GM19351 (cell line): ENCODE measurements at regions not wholly inside any gene's neighbourhood (a gene's known extent, or its start where the extent isn't known, plus 50 kb on each side); places are given as distances from the start of the nearest gene placed in this dataset.
"Not testable (repeated sequence)": the region's sequence is repeated elsewhere in the genome, so short reads cannot be mapped to it uniquely, and the experiment has no call there.

Experiments
- ATAC-seq: cut with Tn5 transposase; IDR thresholded peaks from one replicate; pipeline ENCODE4 v1.9.1; 2021; ENCODE audit warnings: mild to moderate bottlenecking, moderate library complexity; ENCODE audit not compliant: unreplicated experiment

GRCh38 chr2:153622285-153622684, 143.7 kb upstream of the RPRM start:
- no peak for ATAC-seq

DNA sequence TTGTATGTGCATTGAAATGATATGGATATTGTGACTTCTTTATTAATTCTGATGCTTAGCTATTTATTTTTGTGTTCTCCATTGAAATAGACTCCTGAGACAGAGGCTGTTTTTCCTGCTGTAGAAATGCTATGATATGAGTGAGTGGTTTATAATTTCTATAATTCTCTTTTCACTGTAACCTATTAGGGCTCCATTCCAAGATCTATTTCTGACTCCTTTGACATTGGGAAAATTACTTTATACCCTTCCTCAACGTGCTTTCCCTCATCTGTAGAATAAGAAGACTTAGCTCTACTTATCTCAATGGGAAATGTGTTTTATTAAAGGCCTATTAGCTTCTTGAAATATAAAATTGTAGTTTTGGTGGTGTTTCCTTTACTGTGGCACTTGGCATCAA, 144.5 kb upstream of the RPRM start:
- ATAC-seq = no peak

DNA sequence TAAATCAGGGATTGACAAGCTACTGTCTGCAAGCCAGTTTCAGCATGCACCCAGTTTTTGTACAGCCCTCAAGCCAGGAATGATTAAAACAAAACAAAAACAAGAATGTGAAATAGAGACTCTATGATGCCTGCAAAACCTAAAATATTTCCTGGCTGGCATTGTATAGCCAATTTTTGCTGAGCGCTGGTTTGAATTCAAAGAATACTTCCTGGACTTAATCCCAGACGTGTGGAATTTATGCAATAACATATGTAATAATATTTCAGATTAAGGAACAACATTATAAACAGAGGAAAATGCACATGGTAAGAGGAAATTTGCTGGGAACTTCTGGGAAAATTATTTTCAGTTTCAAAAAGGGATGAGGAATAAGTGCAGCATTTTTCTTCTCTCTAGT, 148.1 kb upstream of the RPRM start:
- no peak for ATAC-seq

DNA sequence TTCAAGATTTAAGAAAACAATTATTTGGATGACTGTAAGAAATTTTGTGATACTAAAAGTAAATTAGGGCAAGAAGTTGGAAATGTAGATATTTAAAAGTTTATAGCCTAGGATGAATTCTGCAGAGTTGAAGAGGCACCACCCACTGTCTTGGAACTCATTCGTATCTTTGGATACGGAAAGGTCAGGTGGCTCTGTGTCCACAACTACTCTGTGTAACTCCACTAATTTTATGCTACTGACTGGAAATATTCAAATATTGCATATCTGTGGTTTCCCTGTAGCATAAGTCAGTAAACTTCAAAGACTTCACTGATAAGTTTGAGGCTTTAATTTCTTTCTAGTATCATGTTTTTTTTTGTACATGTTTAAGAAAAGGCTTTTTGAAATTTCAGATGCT, 156.9 kb upstream of the RPRM start:
- no peak for ATAC-seq

GRCh38 chr2:153641046-153641445, 162.5 kb upstream of the RPRM start:
- ATAC-seq = no peak

DNA sequence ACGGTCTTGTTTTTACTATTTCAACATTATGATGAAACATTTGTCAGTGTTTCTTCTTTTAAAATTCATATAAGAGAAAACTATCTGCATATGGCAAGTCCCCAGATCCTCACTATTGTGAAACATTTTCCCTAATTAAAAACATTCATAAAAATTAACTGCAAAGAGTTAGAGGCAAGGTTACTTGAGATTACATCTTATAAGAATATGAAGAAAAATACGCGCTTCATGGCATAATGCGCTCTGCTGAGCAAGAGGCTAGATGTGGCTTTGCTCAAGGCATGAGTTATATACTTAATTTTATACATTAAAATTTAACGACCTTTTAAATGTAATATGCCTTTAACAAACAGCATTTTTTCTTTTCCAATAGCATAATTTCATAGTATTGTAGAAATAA, 166.4 kb upstream of the RPRM start:
- ATAC-seq = no peak

DNA sequence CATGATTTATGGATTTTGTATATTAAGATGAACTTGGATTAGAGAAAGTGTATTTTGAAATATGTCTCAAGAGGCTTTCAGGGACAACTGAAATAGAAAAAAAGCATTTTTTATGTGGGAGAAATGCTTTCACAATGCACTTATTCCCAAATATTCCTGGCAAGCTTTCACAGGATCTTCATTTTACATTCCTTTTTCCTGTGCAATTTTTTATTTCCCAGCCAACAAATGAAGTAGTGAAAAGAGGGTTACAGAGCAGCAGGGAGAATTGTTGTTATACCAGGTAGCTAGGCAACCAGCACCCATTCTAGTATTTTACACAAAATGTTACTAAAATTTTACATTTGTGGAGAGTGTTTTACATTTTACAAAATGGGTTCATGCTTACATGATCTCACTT, 167.0 kb upstream of the RPRM start:
- ATAC-seq = no peak

GRCh38 chr2:153657651-153658050, 179.1 kb upstream of the RPRM start:
- no peak for ATAC-seq

GRCh38 chr2:153661801-153662200, 183.2 kb upstream of the RPRM start:
- ATAC-seq = no peak

- ATAC-seq = no peak
Measured at GRCh38 chr2:153663371-153663770, 184.8 kb upstream of the RPRM start.

GRCh38 chr2:153664009-153664408, 185.4 kb upstream of the RPRM start:
- not testable (repeated sequence) for ATAC-seq

- no peak for ATAC-seq
Measured at GRCh38 chr2:153667475-153667874, 188.9 kb upstream of the RPRM start.

DNA sequence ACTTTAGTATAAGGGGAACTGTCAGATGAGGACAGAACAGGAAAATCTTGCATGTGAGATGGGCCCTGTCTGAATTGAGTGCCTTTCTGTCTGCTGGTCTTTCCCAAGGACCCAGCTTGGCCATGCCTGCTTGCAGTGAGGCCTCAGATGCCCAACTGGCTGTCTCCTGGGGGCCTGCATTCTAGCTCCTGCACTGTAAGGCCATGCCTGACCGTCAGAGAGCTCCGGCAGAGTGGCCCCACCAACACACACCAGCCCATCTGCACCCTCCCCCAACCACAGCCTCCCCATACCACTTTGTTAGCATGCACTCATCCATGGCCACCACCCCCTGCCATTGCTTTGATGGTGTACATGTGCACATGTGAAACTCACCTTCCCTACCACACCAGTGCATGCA, 190.4 kb upstream of the RPRM start:
- ATAC-seq = no peak

DNA sequence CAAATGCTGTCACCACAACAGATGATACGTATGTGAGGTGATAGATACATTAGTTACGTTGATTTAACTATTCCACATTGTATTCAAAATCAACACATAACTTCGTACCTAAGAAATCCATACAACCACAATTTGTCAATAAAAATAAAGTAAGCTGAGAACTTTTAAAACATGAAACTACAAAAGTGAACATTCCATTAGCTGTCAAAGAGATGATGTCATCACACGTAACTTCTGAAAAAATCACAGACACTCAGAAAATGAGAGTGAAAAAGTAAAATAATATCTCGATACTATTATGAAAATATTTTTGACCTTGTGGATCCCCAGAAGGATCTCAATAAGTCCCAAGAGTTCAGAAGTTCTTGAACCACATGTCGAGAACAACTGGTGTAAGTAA, 161.6 kb upstream of the GALNT13 start:
- ATAC-seq = no peak

- no peak for ATAC-seq
Measured at GRCh38 chr2:153715218-153715850, 156.4 kb upstream of the GALNT13 start.

- ATAC-seq = no peak
Measured at GRCh38 chr2:153717060-153717459, 154.7 kb upstream of the GALNT13 start.

DNA sequence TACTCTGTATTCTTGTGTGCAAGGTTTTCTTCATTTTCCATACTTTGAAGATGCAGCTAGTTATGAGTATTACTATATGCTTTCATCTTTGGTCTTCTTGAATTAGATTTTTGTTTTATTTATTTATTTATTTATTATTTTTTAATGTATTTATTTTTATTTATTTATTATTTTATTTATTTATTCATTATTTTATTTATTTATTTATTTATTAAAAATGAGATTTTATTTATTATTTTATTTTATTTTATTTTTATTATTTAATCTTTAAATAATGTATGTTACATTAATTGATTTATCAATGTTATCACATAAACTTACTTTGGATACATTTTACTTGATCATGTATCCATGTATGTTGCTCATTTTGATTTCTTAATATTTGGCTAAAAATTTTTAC, 132.3 kb upstream of the GALNT13 start:
- no peak for ATAC-seq

DNA sequence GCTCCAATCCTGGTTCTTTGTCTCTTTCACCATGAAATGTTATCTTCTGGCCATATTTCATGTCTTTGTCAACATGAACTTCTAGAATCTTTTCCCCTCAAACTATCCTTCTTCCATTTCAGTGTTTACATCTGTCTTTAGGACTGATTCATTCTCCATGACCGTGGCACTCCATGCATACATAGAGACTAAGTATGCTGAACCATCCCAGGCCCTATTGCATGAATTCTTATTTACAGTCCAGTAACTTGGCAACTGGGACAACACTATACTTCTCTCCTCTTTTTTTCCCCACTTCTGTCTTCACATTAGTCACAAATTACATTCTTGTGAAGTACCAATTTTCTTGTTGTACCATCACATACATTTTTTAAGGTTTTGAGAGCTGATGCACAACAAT, 109.8 kb upstream of the GALNT13 start:
- no peak for ATAC-seq

GRCh38 chr2:153766415-153766814, 105.3 kb upstream of the GALNT13 start:
- ATAC-seq = no peak

DNA sequence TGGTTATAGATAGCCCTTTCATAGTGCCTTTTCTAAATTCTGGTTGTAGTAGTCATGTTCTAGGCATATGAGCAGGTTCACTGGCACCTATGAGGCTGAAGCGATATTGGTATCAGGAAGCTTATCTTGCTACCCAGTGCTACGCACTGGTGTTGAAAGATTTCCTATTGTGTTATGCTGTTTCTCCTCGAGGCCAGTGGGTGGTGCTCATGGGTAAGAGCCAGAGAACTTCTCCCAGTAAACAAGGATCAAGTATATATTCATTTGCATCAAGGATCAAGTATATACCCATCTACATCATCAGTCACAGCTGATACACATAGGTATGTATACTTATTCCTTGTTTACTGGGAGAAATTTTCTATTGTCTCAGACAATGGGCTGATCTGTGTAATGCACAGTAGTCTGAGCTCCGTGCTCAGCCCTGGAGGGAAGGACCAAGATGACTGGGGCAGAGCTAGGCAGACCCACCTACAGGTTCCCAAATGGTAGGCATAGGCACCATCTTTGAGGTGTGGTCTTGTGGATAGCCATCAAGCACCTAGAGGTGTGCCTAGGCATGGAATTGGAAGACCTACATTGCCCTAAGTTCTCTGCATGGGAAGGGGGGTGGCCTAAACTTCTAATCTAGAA, 101.2 kb upstream of the GALNT13 start:
- ATAC-seq = no peak

DNA sequence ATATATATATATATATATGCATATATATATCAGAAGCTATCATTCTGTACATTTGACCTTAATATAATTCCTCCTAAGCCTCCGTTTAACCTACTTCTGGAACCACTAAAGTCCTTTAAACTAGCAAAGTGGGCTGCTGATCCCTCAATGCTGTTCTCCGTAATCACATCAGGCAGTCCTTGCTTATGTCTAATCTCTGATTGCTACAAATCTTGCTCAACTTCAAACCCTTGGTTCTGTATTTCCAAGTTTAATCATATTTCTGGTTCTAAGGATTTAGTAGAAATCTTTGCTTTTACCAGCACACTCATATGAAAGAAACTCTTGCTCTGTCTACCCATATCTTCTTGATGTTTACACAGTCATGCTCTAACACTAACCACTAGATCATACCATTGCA, 91.5 kb upstream of the GALNT13 start:
- no peak for ATAC-seq

DNA sequence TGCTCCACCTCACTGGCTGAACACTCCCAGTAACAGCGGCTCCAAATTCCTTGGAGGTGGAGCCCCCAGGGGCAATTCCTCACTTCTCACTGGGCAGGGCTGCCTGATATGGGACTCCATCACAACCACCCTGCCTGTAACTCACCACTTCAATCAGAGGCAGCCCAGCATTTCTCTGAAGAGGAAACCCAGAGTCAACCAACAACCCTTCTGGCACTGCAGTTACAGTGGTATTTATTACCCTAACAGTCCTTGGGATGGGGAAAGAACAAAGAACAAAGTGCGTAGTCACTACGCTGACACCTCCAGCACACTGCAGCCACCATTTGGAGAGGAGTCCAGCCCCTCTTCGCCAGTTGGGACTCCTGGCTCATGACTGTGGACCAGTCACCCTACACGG, 85.7 kb upstream of the GALNT13 start:
- no peak for ATAC-seq

DNA sequence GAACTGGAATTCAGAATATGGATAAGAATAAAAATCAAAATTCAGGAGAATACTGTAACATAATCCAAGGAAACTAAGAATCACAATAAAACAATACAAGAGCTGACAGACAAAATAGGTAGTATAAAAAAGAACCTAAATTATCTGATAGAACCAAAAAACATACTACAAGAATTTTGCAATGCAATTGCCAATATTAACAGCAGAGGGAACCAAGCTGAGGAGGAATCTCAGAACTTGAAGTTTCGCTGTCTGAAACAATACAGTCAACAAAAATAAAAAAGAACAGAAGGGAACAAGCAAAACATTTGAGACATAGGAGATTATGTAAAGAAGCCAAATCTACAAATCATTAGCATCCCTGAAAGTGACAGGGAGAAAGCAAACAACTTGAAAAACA, 84.1 kb upstream of the GALNT13 start:
- ATAC-seq = no peak
